ENCODE measurements at regions not wholly inside any gene's neighbourhood (a gene's known extent, or its start where the extent isn't known, plus 50 kb on each side); places are given as distances from the start of the nearest gene placed in this dataset.

- TF ChIP-seq CTCF (IDR thresholded peaks at IDR 0.05) (no peak), POLR2AphosphoS5 (IDR thresholded peaks at IDR 0.05) (no peak)
These were observed 91.2 kb upstream of the PRR16 start for GRCh38 chr5:120372899-120373298.
